GM19043 (cell line): ENCODE measurements at regions not wholly inside any gene's neighbourhood (a gene's known extent, or its start where the extent isn't known, plus 50 kb on each side); places are given as distances from the start of the nearest gene placed in this dataset.
"Not testable (repeated sequence)": the region's sequence is repeated elsewhere in the genome, so short reads cannot be mapped to it uniquely, and the experiment has no call there.

Experiments used
- ATAC-seq: cut with Tn5 transposase; IDR thresholded peaks from one replicate; pipeline ENCODE4 v1.9.1; 2021; ENCODE audit warnings: low read depth; ENCODE audit not compliant: unreplicated experiment

- no peak for ATAC-seq
Measured at GRCh38 chr16:87098361-87098760, 218.8 kb downstream of the C16orf95 start.

- no peak for ATAC-seq
Measured at GRCh38 chr16:87098976-87099720, 218.0 kb downstream of the C16orf95 start.

GRCh38 chr16:87100306-87101058, 216.7 kb downstream of the C16orf95 start:
- ATAC-seq = no peak

- no peak for ATAC-seq
Measured at GRCh38 chr16:87101903-87102302, 215.3 kb downstream of the C16orf95 start.

- ATAC-seq = no peak
Measured at GRCh38 chr16:87107201-87107600, 210.0 kb downstream of the C16orf95 start.

- no peak for ATAC-seq
Measured at GRCh38 chr16:87108278-87108677, 208.9 kb downstream of the C16orf95 start.

- ATAC-seq = no peak
Measured at GRCh38 chr16:87108941-87109340, 208.3 kb downstream of the C16orf95 start.

GRCh38 chr16:87114832-87115231, 202.4 kb downstream of the C16orf95 start:
- ATAC-seq = no peak

GRCh38 chr16:87115646-87116045, 201.5 kb downstream of the C16orf95 start:
- no peak for ATAC-seq

GRCh38 chr16:87117936-87118335, 199.3 kb downstream of the C16orf95 start:
- ATAC-seq = no peak

- no peak for ATAC-seq
Measured at GRCh38 chr16:87119168-87119567, 198.0 kb downstream of the C16orf95 start.

- ATAC-seq = no peak
Measured at GRCh38 chr16:87119748-87120147, 197.4 kb downstream of the C16orf95 start.

GRCh38 chr16:87121816-87122215, 195.4 kb downstream of the C16orf95 start:
- no peak for ATAC-seq

GRCh38 chr16:87123356-87124001, 193.7 kb downstream of the C16orf95 start:
- ATAC-seq = no peak

GRCh38 chr16:87124405-87124804, 192.8 kb downstream of the C16orf95 start:
- ATAC-seq = not testable (repeated sequence)

- ATAC-seq = no peak
Measured at GRCh38 chr16:87125206-87126155, 191.7 kb downstream of the C16orf95 start.

- no peak for ATAC-seq
Measured at GRCh38 chr16:87126403-87127025, 190.7 kb downstream of the C16orf95 start.

GRCh38 chr16:87127061-87127765, 190.0 kb downstream of the C16orf95 start:
- no peak for ATAC-seq

- no peak for ATAC-seq
Measured at GRCh38 chr16:87127766-87128147, 189.4 kb downstream of the C16orf95 start.
